HCT116 (cell line): ENCODE measurements at regions not wholly inside any gene's neighbourhood (a gene's known extent, or its start where the extent isn't known, plus 50 kb on each side); places are given as distances from the start of the nearest gene placed in this dataset.

Source experiments
- ATAC-seq: fragments of 200-7000 bp; cut with Tn5 transposase; 2 replicates; pipeline ENCODE4 v1.9.1; 2020; ENCODE audit warnings: mild to moderate bottlenecking, moderate library complexity
- BruUV-seq: library from RNA; stranded (reverse); fragments of 400-500 nt; replicated peaks from 2 replicates; lab custom pipeline; 2021; lab: Mats Ljungman, UMichigan
- CTCF ChIA-PET: fragments of 300-600 bp; sonication (Branson Sonifier 250); formaldehyde crosslinking; loops from one replicate; lab custom pipeline; 2021; ENCODE audit warnings: antibody characterized with exemption; lab: Charles Lee
- POLR2A ChIA-PET: fragments of 300-600, 350-600 bp; sonication (Branson Sonifier 250); formaldehyde crosslinking; loops from one replicate; lab custom pipeline; 2021; ENCODE audit warnings: antibody characterized with exemption; lab: Charles Lee
- RAD21 ChIA-PET, 2 experiments: fragments of 300-600 bp; sonication (Branson Sonifier 250); formaldehyde crosslinking; loops; one replicate each; lab custom pipeline; 2023; ENCODE audit warnings: low total read pairs in 2 of 2; ENCODE audit not compliant: uncharacterized antibody in 2 of 2, unreplicated experiment in 2 of 2, low non-redundant PET in 1 of 2; lab: Charles Lee
- DNase-seq: peaks from one replicate; pipeline ENCODE4 v3.0.0-alpha.2; 2010; ENCODE audit warnings: low read depth, low spot score
- H2AFZ ChIP-seq: fragments of 200-600 bp; shearing (Covaris generic), sonication (generic); 2 replicates; pipeline ENCODE4 v1.6.1; 2017; ENCODE audit warnings: low read depth, mixed run types, mixed read lengths, antibody characterized with exemption, low read length; ENCODE audit not compliant: poor library complexity, severe bottlenecking
- H3K27ac ChIP-seq: 2 replicates; pipeline ENCODE4 v1.5.1; 2012; ENCODE audit warnings: low read depth, low read length
- H3K27me3 ChIP-seq: fragments of 200-600 bp; sonication (generic); 2 replicates; pipeline ENCODE4 v1.6.1; 2016; ENCODE audit warnings: mixed run types, low read length, mixed read lengths; ENCODE audit not compliant: insufficient read depth
- H3K36me3 ChIP-seq, 2 experiments: fragments of 200-500 bp in 1 of 2; fragments of 200-600 bp in 1 of 2; sonication (Bioruptor generic) in 1 of 2; sonication (generic) in 1 of 2; 2 replicates each; pipeline versions ENCODE4 v1.5.1 to v1.6.1; 2014 to 2016; ENCODE audit warnings: low read length in 2 of 2, inconsistent platforms in 1 of 2, mixed read lengths in 1 of 2, mixed run types in 1 of 2; ENCODE audit not compliant: insufficient read depth in 2 of 2, control insufficient read depth in 1 of 2
- H3K4me1 ChIP-seq, 2 experiments: fragments of 200-600 bp in 1 of 2; sonication (generic) in 1 of 2; 2 replicates each; pipeline versions ENCODE4 v1.5.1 to v1.6.1; 2012 to 2017; ENCODE audit warnings: low read length in 2 of 2, inconsistent platforms in 1 of 2, mild to moderate bottlenecking in 1 of 2, mixed read lengths in 1 of 2, mixed run types in 1 of 2, moderate library complexity in 1 of 2; ENCODE audit not compliant: insufficient read depth in 2 of 2, control insufficient read depth in 1 of 2
- H3K4me2 ChIP-seq: fragments of 200-600 bp; sonication (generic); 2 replicates; pipeline ENCODE4 v1.6.1; 2017; ENCODE audit warnings: mixed run types, low read length, mixed read lengths
- H3K4me3 ChIP-seq, 2 experiments: fragments of 200-600 bp in 1 of 2; sonication (generic) in 1 of 2; replicated peaks in 1 of 2; 2 replicates each; pipeline ENCODE4 v1.5.1; 2011 to 2016; ENCODE audit warnings: low read length in 2 of 2, control low read depth in 1 of 2, low read depth in 1 of 2, mild to moderate bottlenecking in 1 of 2, mixed read lengths in 1 of 2, mixed run types in 1 of 2
- H3K79me2 ChIP-seq: fragments of 200-600 bp; sonication (generic); 2 replicates; pipeline ENCODE4 v1.6.1; 2017; ENCODE audit warnings: mild to moderate bottlenecking, mixed run types, low read length, moderate library complexity, mixed read lengths; ENCODE audit not compliant: insufficient read depth
- H3K9ac ChIP-seq: fragments of 200-600 bp; sonication (generic); 2 replicates; pipeline ENCODE4 v1.6.1; 2016; ENCODE audit warnings: low read length, mixed read lengths
- H3K9me2 ChIP-seq: fragments of 200-600 bp; sonication (generic), shearing (Covaris generic); 2 replicates; pipeline ENCODE4 v1.6.1; 2017; ENCODE audit warnings: mixed run types, mild to moderate bottlenecking, moderate library complexity; ENCODE audit not compliant: insufficient read depth
- H3K9me3 ChIP-seq, 2 experiments: fragments of 200-500 bp in 1 of 2; fragments of 200-600 bp in 1 of 2; sonication (Bioruptor generic) in 1 of 2; sonication (generic) in 1 of 2; 2 replicates each; pipeline ENCODE4 v1.6.1; 2014 to 2017; ENCODE audit warnings: low read length in 2 of 2, mixed read lengths in 2 of 2, inconsistent platforms in 1 of 2, low read depth in 1 of 2, mild to moderate bottlenecking in 1 of 2, mixed run types in 1 of 2, moderate library complexity in 1 of 2; ENCODE audit not compliant: control insufficient read depth in 1 of 2, insufficient read depth in 1 of 2
- H4K20me1 ChIP-seq: fragments of 200-600 bp; sonication (generic), shearing (Covaris generic); 2 replicates; pipeline ENCODE4 v1.6.1; 2017; ENCODE audit warnings: mixed run types, mild to moderate bottlenecking, moderate library complexity; ENCODE audit not compliant: insufficient read depth
- CBX3 ChIP-seq: IDR thresholded peaks from 2 replicates; pipeline ENCODE4 v1.6.1; 2012; ENCODE audit warnings: low read depth
- CEBPB ChIP-seq: IDR thresholded peaks from 2 replicates; pipeline ENCODE4 v1.6.1; 2012; ENCODE audit warnings: low read depth
- EGR1 ChIP-seq: IDR thresholded peaks from 2 replicates; pipeline ENCODE4 v1.6.1; 2012; ENCODE audit warnings: low read depth
- ELF1 ChIP-seq: IDR thresholded peaks from 2 replicates; pipeline ENCODE4 v1.6.1; 2012; ENCODE audit warnings: low read depth, borderline replicate concordance
- EZH2 ChIP-seq: fragments of 200-600 bp; sonication (generic); IDR thresholded peaks from 2 replicates; pipeline ENCODE4 v1.6.1; 2017; ENCODE audit warnings: antibody characterized with exemption, mixed run types
- FOSL1 ChIP-seq: IDR thresholded peaks from 2 replicates; pipeline ENCODE4 v1.6.1; 2012; ENCODE audit warnings: low read depth
- POLR2A ChIP-seq: IDR thresholded peaks from 2 replicates; pipeline ENCODE4 v1.7.0; 2011; ENCODE audit warnings: borderline replicate concordance; ENCODE audit not compliant: insufficient read depth, insufficient read length; ENCODE audit errors: extremely low read depth
- POLR2AphosphoS5 ChIP-seq: IDR thresholded peaks from 2 replicates; pipeline ENCODE4 v1.6.1; 2011; ENCODE audit warnings: mild to moderate bottlenecking, low read depth, low read length, moderate library complexity
- SIN3A ChIP-seq: IDR thresholded peaks from 2 replicates; pipeline ENCODE4 v1.6.1; 2012; ENCODE audit warnings: low read depth
- SRF ChIP-seq: IDR thresholded peaks from 2 replicates; pipeline ENCODE4 v1.6.1; 2012; ENCODE audit warnings: low read depth
- ZNF274 ChIP-seq: fragments of 200-500 bp; sonication (Bioruptor generic); IDR thresholded peaks from 2 replicates; pipeline ENCODE4 v1.6.1; 2014; ENCODE audit warnings: mild to moderate bottlenecking, low read depth, low read length, inconsistent platforms
- intact Hi-C: fragments of 100-400 bp; cut with micrococcal nuclease; formaldehyde crosslinking; loops from 2 replicates; pipeline ENCODE4 v1.10.0; 2022
- TF ChIP-seq, protein P1 (sequence below): IDR thresholded peaks from 2 replicates; pipeline ENCODE4 v1.6.1; 2012; ENCODE audit warnings: low read depth
- TF ChIP-seq, protein P2 (sequence below): IDR thresholded peaks from 2 replicates; pipeline ENCODE4 v1.6.1; 2012
- TF ChIP-seq, protein P3 (sequence below): IDR thresholded peaks from 2 replicates; pipeline ENCODE4 v1.6.1; 2012
- TF ChIP-seq, protein P4 (sequence below): IDR thresholded peaks from 2 replicates; pipeline ENCODE4 v1.6.1; 2011; ENCODE audit warnings: mild to moderate bottlenecking, low read length, moderate library complexity; ENCODE audit not compliant: insufficient replicate concordance; ENCODE audit errors: extremely low read depth

DNA sequence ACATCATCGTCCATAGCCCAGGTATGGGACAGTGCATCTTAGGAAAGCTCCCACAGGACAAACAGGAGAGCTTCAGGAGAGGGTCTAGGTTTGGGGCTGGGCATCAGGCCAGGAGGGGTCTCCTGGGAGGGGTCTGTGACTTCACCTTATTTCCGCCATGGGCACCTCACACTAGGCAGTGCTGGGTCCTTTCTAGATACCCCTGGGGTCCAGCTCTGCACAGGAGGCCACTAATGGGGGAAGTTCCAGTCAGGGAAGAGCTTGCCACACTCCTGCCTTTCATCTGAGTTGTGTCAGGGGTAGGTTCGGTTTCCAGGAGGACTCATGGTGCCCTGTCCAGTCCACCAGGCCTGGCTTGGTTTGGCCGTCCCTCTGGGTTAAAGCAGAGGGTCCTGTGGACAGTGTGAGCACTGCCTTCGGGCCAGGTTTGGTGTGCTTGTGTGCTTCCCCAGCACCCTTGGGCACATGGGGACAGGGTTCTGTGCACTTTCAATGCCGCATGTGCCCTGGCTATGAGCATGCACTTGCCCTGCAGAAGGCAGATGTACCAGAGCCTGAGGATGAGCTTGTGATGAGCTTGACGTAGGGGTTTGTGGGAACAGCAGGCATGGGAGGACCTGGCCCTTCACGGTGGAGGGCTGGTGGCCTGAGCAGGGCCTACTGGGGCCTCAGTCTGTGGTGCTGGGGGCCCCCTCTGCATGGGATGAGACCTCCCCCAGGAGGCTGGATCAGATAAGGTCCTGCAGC lies 377.7 kb upstream of the NUPR2 start:
- Histone ChIP-seq H3K9me2 (no peaks in the 10 kb centered on the region), H3K79me2 (no peaks in the 10 kb centered on the region), H3K4me2 (no peak overlapping the region), H3K27ac (no peak overlapping the region), H3K9me3 (peaks cover 0 to 15% of the 10 kb centered on the region in 2 experiments; a peak in 2 of 4 replicates), H3K27me3 (no peaks in the 10 kb centered on the region), H2AFZ (no peak overlapping the region), H4K20me1 (no peaks in the 10 kb centered on the region), H3K36me3 (no peaks in the 10 kb centered on the region), H3K9ac (no peak overlapping the region), H3K4me1 (no peaks in the 10 kb centered on the region), H3K4me3 (no peak overlapping the region)
- DNase-seq (no peak), ATAC-seq (no peak)
- ChIA-PET POLR2A (no interaction called here), RAD21 (no interaction called here), CTCF (no interaction called here)
- TF ChIP-seq POLR2AphosphoS5, result no peak
- no peak for TF ChIP-seq POLR2A
- no peak for TF ChIP-seq CBX3
- TF ChIP-seq, protein P1, sequence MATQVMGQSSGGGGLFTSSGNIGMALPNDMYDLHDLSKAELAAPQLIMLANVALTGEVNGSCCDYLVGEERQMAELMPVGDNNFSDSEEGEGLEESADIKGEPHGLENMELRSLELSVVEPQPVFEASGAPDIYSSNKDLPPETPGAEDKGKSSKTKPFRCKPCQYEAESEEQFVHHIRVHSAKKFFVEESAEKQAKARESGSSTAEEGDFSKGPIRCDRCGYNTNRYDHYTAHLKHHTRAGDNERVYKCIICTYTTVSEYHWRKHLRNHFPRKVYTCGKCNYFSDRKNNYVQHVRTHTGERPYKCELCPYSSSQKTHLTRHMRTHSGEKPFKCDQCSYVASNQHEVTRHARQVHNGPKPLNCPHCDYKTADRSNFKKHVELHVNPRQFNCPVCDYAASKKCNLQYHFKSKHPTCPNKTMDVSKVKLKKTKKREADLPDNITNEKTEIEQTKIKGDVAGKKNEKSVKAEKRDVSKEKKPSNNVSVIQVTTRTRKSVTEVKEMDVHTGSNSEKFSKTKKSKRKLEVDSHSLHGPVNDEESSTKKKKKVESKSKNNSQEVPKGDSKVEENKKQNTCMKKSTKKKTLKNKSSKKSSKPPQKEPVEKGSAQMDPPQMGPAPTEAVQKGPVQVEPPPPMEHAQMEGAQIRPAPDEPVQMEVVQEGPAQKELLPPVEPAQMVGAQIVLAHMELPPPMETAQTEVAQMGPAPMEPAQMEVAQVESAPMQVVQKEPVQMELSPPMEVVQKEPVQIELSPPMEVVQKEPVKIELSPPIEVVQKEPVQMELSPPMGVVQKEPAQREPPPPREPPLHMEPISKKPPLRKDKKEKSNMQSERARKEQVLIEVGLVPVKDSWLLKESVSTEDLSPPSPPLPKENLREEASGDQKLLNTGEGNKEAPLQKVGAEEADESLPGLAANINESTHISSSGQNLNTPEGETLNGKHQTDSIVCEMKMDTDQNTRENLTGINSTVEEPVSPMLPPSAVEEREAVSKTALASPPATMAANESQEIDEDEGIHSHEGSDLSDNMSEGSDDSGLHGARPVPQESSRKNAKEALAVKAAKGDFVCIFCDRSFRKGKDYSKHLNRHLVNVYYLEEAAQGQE, result no peak
- no peak for TF ChIP-seq EGR1
- TF ChIP-seq CEBPB, result no peak
- TF ChIP-seq, protein P2, sequence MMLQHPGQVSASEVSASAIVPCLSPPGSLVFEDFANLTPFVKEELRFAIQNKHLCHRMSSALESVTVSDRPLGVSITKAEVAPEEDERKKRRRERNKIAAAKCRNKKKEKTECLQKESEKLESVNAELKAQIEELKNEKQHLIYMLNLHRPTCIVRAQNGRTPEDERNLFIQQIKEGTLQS, result no peak
- no peak for TF ChIP-seq FOSL1
- no peak for TF ChIP-seq ELF1
- TF ChIP-seq SRF, result no peak
- TF ChIP-seq SIN3A, result no peak
- TF ChIP-seq, protein P3, sequence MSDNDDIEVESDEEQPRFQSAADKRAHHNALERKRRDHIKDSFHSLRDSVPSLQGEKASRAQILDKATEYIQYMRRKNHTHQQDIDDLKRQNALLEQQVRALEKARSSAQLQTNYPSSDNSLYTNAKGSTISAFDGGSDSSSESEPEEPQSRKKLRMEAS, result no peak
- no peak for TF ChIP-seq EZH2
- no peak for TF ChIP-seq ZNF274
- TF ChIP-seq, protein P4, sequence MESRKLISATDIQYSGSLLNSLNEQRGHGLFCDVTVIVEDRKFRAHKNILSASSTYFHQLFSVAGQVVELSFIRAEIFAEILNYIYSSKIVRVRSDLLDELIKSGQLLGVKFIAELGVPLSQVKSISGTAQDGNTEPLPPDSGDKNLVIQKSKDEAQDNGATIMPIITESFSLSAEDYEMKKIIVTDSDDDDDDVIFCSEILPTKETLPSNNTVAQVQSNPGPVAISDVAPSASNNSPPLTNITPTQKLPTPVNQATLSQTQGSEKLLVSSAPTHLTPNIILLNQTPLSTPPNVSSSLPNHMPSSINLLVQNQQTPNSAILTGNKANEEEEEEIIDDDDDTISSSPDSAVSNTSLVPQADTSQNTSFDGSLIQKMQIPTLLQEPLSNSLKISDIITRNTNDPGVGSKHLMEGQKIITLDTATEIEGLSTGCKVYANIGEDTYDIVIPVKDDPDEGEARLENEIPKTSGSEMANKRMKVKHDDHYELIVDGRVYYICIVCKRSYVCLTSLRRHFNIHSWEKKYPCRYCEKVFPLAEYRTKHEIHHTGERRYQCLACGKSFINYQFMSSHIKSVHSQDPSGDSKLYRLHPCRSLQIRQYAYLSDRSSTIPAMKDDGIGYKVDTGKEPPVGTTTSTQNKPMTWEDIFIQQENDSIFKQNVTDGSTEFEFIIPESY, result no peak
- BruUV-seq, result no TSS peak
- intact Hi-C loops, result no loop called here
